NCI-H2171 (cell line): ENCODE measurements at regions not wholly inside any gene's neighbourhood (a gene's known extent, or its start where the extent isn't known, plus 50 kb on each side); places are given as distances from the start of the nearest gene placed in this dataset.

Experiments used
- DNase-seq: peaks from one replicate; lab custom pipeline; 2025; lab: John Stamatoyannopoulos, UW

GRCh38 chr6:122008101-122008999 is 391.1 kb upstream of the HSF2 start:
- DNase-seq: no peak

GRCh38 chr6:122009000-122009350 is 390.5 kb upstream of the HSF2 start:
- DNase-seq: no peak

GRCh38 chr6:122012578-122012977 is 386.9 kb upstream of the HSF2 start:
- no peak for DNase-seq

GRCh38 chr6:122014961-122015360 is 384.5 kb upstream of the HSF2 start:
- no peak for DNase-seq

GRCh38 chr6:122020588-122021264 is 378.7 kb upstream of the HSF2 start:
- no peak for DNase-seq

GRCh38 chr6:122025104-122025503 is 374.3 kb upstream of the HSF2 start:
- DNase-seq: no peak

GRCh38 chr6:122026582-122027369 is 372.7 kb upstream of the HSF2 start:
- DNase-seq: no peak

- no peak for DNase-seq
Measured at GRCh38 chr6:122028933-122029522, 370.4 kb upstream of the HSF2 start.

- DNase-seq: peak; percentile 40
Measured at GRCh38 chr6:122033564-122034181, 365.8 kb upstream of the HSF2 start.

- DNase-seq: no peak
Measured at GRCh38 chr6:122035173-122035572, 364.3 kb upstream of the HSF2 start.

GRCh38 chr6:122040261-122040660 is 359.2 kb upstream of the HSF2 start:
- DNase-seq: no peak

GRCh38 chr6:122042380-122042779 is 357.1 kb upstream of the HSF2 start:
- DNase-seq: no peak

- DNase-seq: no peak
Measured at GRCh38 chr6:122042960-122043735, 356.3 kb upstream of the HSF2 start.

- DNase-seq: no peak
Measured at GRCh38 chr6:122048570-122048969, 350.9 kb upstream of the HSF2 start.

GRCh38 chr6:122049341-122049740 is 350.1 kb upstream of the HSF2 start:
- no peak for DNase-seq

GRCh38 chr6:122050242-122050755 is 349.2 kb upstream of the HSF2 start:
- DNase-seq: no peak

- DNase-seq: no peak
Measured at GRCh38 chr6:122052346-122052900, 347.0 kb upstream of the HSF2 start.

GRCh38 chr6:122059918-122060317 is 339.5 kb upstream of the HSF2 start:
- DNase-seq: peak; percentile 3

GRCh38 chr6:122061855-122062254 is 337.6 kb upstream of the HSF2 start:
- no peak for DNase-seq

GRCh38 chr6:122063076-122063475 is 336.4 kb upstream of the HSF2 start:
- peak; percentile 47 for DNase-seq
